ENCODE measurements at regions not wholly inside any gene's neighbourhood (a gene's known extent, or its start where the extent isn't known, plus 50 kb on each side); places are given as distances from the start of the nearest gene placed in this dataset.

DNA sequence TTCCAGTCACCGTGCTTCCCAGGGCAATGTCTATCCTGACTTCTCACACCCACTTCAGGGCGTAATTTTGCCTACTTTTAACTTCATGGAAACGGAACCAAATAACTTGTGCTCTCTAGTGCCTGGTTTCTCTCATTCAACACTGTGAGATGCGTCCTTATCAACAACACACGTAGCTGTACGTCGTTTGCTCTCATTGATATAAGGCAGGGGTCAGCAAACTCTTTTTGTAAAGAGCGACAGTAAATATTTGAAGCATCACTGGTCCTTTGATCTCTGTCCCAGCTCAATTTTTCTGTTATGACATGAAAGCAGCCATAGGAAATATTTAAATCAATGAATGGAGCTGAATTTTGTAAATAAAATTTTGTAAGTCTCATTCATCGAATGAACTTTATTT is 239.3 kb upstream of the KCNG1 start:
- no peak overlapping the region for H3K27ac ChIP-seq (ENCODE audit: low read length)
- H3K27me3 ChIP-seq (ENCODE audit: control insufficient read depth, insufficient read depth, low read length): no peaks in the 10 kb centered on the region
- H3K9ac ChIP-seq (ENCODE audit: low read length): no peak overlapping the region
- H3K36me3 ChIP-seq (ENCODE audit: control insufficient read depth, low read depth, low read length): no peaks in the 10 kb centered on the region
- peaks cover 15% of the 10 kb centered on the region for H3K4me1 ChIP-seq (ENCODE audit: control insufficient read depth, low read depth, low read length)
- H3K9me3 ChIP-seq (ENCODE audit: control insufficient read depth, low read depth, low read length): peaks cover 6% of the 10 kb centered on the region
- no peak overlapping the region for H3K4me3 ChIP-seq (ENCODE audit: low read length)

DNA sequence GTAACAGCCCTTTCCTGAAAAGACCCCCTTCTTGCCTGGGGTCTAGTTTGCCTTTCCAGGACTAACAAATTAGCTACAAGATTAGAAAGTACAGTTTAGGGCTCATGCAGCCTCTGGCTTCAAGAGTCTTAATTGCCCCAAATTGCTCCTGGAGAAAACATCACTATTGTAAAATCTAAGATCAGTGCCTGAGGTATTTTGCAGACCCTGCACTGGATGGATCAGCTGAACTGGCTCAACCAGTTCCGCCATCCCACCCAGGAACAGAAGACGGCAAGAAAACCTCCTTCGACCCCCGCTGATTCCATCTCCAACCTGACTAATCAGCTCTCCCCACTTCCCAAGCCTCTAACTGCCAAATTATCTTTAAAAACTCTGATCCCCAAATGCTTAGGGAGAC is 236.5 kb upstream of the KCNG1 start:
- H3K4me3 ChIP-seq (ENCODE audit: low read length): no peak overlapping the region
- no peak overlapping the region for H3K9ac ChIP-seq (ENCODE audit: low read length)
- no peaks in the 10 kb centered on the region for H3K36me3 ChIP-seq (ENCODE audit: control insufficient read depth, low read depth, low read length)
- no peak overlapping the region for H3K27ac ChIP-seq (ENCODE audit: low read length)
- no peaks in the 10 kb centered on the region for H3K9me3 ChIP-seq (ENCODE audit: control insufficient read depth, low read depth, low read length)
- H3K4me1 ChIP-seq (ENCODE audit: control insufficient read depth, low read depth, low read length): peaks cover 15% of the 10 kb centered on the region
- H3K27me3 ChIP-seq (ENCODE audit: control insufficient read depth, insufficient read depth, low read length): no peaks in the 10 kb centered on the region

DNA sequence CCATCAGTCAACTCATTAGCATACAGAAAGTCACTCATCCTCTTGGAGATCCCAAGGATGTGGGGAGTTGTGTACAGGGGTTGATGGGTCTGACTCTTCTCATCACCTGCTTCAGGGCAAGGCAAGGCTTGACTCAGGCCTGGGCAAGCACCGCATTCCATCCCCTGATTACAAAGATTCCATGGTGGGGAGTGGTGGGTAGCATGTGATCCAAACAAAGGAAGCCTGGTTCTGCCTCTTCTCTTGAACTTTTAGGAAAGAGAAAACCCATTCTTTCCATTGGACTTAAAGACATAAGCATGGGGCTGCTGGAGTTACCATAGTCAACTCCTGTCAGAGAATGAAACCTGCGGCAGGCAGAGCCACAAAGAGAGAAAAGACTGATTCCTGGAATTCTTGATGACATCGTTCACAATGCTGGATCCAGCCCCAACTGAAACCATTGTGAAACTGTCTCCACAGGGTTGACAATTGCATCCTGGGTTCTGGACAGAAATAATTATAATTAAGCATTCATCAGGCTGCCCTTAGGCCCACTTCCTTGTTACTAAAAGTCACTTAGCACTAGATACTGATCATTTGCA is 235.8 kb upstream of the KCNG1 start:
- Histone ChIP-seq H3K9me3 (ENCODE audit: control insufficient read depth, low read depth, low read length) (no peaks in the 10 kb centered on the region), H3K27ac (ENCODE audit: low read length) (no peak overlapping the region), H3K36me3 (ENCODE audit: control insufficient read depth, low read depth, low read length) (no peaks in the 10 kb centered on the region), H3K4me1 (ENCODE audit: control insufficient read depth, low read depth, low read length) (peaks cover 15% of the 10 kb centered on the region), H3K9ac (ENCODE audit: low read length) (no peak overlapping the region), H3K27me3 (ENCODE audit: control insufficient read depth, insufficient read depth, low read length) (no peaks in the 10 kb centered on the region), H3K4me3 (ENCODE audit: low read length) (no peak overlapping the region)

DNA sequence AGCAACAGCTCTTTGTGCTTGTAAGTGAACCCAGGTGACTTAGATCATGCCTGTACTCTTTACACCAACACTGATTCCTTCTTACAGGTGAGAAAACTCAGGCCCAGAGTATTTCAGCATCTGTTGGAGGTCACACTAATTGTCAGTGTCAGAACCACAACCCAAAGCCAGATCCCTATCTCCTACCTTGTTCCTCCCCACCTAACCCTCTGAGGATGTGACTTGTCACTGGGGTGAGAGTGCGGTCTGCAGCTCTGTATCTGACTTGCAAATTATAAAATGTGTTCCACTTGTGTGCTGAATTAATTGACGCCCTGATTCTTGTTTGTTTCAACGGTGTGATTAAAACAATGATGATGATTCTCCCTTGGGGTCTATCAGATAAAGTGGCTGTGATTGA is 232.5 kb upstream of the KCNG1 start:
- Histone ChIP-seq H3K9ac (ENCODE audit: low read length) (no peak overlapping the region), H3K36me3 (ENCODE audit: control insufficient read depth, low read depth, low read length) (no peaks in the 10 kb centered on the region), H3K9me3 (ENCODE audit: control insufficient read depth, low read depth, low read length) (no peaks in the 10 kb centered on the region), H3K27me3 (ENCODE audit: control insufficient read depth, insufficient read depth, low read length) (no peaks in the 10 kb centered on the region), H3K27ac (ENCODE audit: low read length) (no peak overlapping the region), H3K4me1 (ENCODE audit: control insufficient read depth, low read depth, low read length) (peaks cover 15% of the 10 kb centered on the region), H3K4me3 (ENCODE audit: low read length) (no peak overlapping the region)

DNA sequence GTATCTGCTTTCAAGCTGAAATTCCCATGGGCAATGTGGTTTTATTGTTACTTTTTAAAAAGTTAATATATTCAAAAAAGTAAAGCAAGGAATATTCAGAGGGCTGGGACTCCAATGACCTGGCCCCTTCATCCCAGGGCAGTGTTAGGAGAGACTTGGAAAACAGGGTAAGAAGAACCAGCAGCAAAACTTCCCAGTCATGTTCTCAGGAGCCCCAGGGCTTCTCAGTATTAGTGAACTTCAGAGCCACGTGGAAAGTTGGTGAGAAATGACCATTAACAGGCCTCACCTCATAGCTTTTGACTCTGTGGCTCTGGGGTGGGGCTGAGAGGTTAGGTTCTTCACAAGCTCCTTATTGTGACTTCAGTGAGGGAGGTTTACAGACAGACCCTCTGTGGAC is 230.4 kb upstream of the KCNG1 start:
- H3K4me3 ChIP-seq (ENCODE audit: low read length): no peak overlapping the region
- no peak overlapping the region for H3K9ac ChIP-seq (ENCODE audit: low read length)
- no peaks in the 10 kb centered on the region for H3K36me3 ChIP-seq (ENCODE audit: control insufficient read depth, low read depth, low read length)
- no peaks in the 10 kb centered on the region for H3K9me3 ChIP-seq (ENCODE audit: control insufficient read depth, low read depth, low read length)
- H3K27ac ChIP-seq (ENCODE audit: low read length): no peak overlapping the region
- no peaks in the 10 kb centered on the region for H3K27me3 ChIP-seq (ENCODE audit: control insufficient read depth, insufficient read depth, low read length)
- no peaks in the 10 kb centered on the region for H3K4me1 ChIP-seq (ENCODE audit: control insufficient read depth, low read depth, low read length)

DNA sequence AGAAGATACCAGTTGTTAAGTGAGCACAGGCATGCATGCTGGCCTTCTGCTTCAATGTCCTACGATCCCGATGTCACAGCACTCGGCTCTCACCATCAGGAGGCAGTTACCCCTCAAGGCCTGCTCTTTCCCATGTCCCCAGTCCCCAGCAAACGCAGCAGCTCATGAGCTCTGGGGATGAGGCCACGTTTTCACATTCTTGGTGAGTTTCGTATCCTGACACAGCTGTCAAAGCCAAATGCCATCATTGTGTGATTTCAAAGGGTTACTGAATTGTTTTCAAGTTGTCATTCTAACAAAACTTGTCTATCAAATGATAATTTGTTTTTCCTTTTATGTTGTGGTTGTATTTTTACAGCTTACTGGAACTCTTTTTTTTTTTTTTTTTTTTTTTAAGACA is 226.9 kb upstream of the KCNG1 start:
- no peak overlapping the region for H3K27ac ChIP-seq (ENCODE audit: low read length)
- no peaks in the 10 kb centered on the region for H3K27me3 ChIP-seq (ENCODE audit: control insufficient read depth, insufficient read depth, low read length)
- H3K4me3 ChIP-seq (ENCODE audit: low read length): no peak overlapping the region
- no peaks in the 10 kb centered on the region for H3K36me3 ChIP-seq (ENCODE audit: control insufficient read depth, low read depth, low read length)
- no peak overlapping the region for H3K9ac ChIP-seq (ENCODE audit: low read length)
- no peaks in the 10 kb centered on the region for H3K4me1 ChIP-seq (ENCODE audit: control insufficient read depth, low read depth, low read length)
- H3K9me3 ChIP-seq (ENCODE audit: control insufficient read depth, low read depth, low read length): no peaks in the 10 kb centered on the region

DNA sequence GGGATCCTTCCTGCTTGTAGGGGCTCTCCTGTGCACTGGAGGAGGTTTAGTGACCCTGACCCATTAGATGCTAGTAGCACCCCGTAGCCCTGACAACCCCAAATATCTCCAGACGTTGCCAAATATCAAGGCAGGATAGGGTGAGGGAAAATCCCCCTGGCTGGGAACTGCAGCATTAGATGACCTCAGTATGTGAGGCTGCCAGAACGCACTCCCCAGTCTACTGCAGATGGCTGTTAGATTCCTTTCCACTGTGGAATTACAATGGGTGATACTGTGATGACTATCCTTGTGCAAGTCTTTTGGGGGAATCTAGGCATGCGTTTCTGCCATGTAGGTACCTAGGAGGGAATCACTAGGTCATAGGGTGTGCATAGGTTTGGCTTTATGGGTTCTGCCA is 226.3 kb upstream of the KCNG1 start:
- H3K9me3 ChIP-seq (ENCODE audit: control insufficient read depth, low read depth, low read length): no peaks in the 10 kb centered on the region
- H3K9ac ChIP-seq (ENCODE audit: low read length): no peak overlapping the region
- H3K27me3 ChIP-seq (ENCODE audit: control insufficient read depth, insufficient read depth, low read length): no peaks in the 10 kb centered on the region
- H3K27ac ChIP-seq (ENCODE audit: low read length): no peak overlapping the region
- H3K4me1 ChIP-seq (ENCODE audit: control insufficient read depth, low read depth, low read length): no peaks in the 10 kb centered on the region
- no peak overlapping the region for H3K4me3 ChIP-seq (ENCODE audit: low read length)
- H3K36me3 ChIP-seq (ENCODE audit: control insufficient read depth, low read depth, low read length): no peaks in the 10 kb centered on the region

DNA sequence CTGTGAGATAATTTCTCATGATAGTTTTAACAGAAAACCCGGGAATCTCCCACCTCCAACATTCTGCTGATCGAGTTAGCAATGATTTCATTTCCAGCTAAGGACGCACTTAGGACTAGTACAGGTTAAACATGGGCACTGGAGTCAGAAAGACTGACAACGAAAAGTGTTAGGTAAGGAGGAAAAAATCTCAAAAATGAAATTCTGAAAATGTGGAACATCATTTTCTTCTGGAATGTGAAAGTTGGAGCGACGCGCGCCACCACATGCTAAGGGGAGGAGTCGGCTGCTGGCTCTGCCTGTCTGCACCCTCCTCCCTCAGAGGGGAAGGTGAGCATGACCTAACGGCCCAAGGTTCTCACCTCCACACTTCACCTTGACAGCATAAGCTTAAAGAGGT is 221.6 kb upstream of the KCNG1 start:
- Histone ChIP-seq H3K27me3 (ENCODE audit: control insufficient read depth, insufficient read depth, low read length) (no peaks in the 10 kb centered on the region), H3K9ac (ENCODE audit: low read length) (no peak overlapping the region)

DNA sequence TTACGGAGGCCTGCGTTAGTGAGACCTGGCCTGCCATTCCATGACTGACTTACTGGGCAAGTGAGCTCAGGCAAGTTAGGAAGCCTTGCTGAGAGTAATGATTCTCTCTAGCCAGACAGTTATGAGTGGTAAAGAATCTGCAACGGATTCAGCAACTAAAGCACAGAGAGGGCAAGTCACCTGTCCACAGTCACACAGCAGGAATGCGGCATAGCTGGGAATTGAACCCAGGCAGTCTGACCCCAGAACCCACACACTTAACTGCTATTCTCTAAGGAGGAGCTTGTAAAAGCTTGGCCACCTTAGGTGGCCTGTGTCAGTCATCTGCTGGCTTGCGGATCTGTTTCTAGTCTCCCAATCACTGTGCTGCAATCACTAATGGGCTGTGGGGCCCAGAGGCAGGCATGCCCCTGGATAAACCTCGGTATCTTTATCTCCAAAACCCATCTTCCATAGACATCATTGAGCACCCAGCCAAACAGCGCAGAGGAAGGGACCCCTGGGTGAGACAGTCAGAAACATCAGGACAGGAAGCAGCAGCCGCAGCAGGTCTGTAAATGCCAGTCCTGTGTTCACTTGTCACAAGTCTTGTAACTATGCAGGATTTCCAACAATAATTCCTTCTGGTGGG is 215.9 kb upstream of the KCNG1 start:
- Histone ChIP-seq H3K27ac (ENCODE audit: low read length) (no peak overlapping the region), H3K9ac (ENCODE audit: low read length) (no peak overlapping the region), H3K4me3 (ENCODE audit: low read length) (no peak overlapping the region), H3K36me3 (ENCODE audit: control insufficient read depth, low read depth, low read length) (no peaks in the 10 kb centered on the region), H3K9me3 (ENCODE audit: control insufficient read depth, low read depth, low read length) (no peaks in the 10 kb centered on the region), H3K27me3 (ENCODE audit: control insufficient read depth, insufficient read depth, low read length) (no peaks in the 10 kb centered on the region), H3K4me1 (ENCODE audit: control insufficient read depth, low read depth, low read length) (no peaks in the 10 kb centered on the region)

More for the DNA sequence above, 221.6 kb upstream of the KCNG1 start:
- Histone ChIP-seq H3K27ac (ENCODE audit: low read length) (no peak overlapping the region), H3K4me1 (ENCODE audit: control insufficient read depth, low read depth, low read length) (no peaks in the 10 kb centered on the region), H3K4me3 (ENCODE audit: low read length) (no peak overlapping the region), H3K36me3 (ENCODE audit: control insufficient read depth, low read depth, low read length) (no peaks in the 10 kb centered on the region), H3K9me3 (ENCODE audit: control insufficient read depth, low read depth, low read length) (no peaks in the 10 kb centered on the region)

DNA sequence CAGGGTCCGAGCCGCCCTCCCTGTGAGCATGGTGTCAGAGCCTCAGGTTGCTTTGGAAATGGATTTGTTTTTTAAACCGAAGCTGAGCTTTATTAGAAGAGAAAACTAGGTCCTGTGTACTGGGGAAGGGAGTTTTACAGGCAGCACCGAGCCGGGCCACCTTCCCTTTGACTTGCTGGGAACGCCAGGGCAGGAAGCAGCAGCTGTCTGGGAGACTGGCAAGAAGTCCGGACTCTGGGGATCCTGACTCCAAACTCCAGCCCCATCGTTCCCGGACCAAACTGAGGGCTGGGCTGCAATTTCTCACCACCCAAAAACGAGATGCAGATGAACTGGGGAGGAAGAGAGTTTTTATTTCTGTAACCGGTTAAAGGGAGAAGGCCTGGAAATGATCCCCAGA is 214.9 kb upstream of the KCNG1 start:
- Histone ChIP-seq H3K27me3 (ENCODE audit: control insufficient read depth, insufficient read depth, low read length) (no peaks in the 10 kb centered on the region), H3K9ac (ENCODE audit: low read length) (no peak overlapping the region), H3K4me1 (ENCODE audit: control insufficient read depth, low read depth, low read length) (no peaks in the 10 kb centered on the region), H3K27ac (ENCODE audit: low read length) (no peak overlapping the region), H3K9me3 (ENCODE audit: control insufficient read depth, low read depth, low read length) (no peaks in the 10 kb centered on the region), H3K36me3 (ENCODE audit: control insufficient read depth, low read depth, low read length) (no peaks in the 10 kb centered on the region), H3K4me3 (ENCODE audit: low read length) (no peak overlapping the region)

DNA sequence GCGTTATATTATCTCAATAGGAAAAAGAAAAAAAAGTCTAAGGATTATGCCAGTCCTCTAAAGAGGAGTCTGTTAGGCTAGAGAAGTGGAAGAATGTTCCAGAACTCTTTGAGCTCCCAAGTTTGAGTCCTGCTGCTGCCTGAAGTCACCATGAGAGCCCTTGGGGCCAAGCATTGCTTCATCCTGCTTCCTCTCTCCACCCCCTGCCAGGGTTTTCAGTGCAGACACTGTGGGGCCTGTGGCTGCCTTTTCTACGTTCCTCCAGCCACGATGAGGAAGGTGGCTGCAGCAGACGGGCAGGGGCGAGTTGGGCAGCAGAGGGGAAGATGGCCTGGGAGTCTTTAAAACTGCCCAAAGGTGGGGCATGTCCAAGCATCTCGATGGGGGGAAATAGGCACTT is 214.4 kb upstream of the KCNG1 start:
- no peak overlapping the region for H3K9ac ChIP-seq (ENCODE audit: low read length)

DNA sequence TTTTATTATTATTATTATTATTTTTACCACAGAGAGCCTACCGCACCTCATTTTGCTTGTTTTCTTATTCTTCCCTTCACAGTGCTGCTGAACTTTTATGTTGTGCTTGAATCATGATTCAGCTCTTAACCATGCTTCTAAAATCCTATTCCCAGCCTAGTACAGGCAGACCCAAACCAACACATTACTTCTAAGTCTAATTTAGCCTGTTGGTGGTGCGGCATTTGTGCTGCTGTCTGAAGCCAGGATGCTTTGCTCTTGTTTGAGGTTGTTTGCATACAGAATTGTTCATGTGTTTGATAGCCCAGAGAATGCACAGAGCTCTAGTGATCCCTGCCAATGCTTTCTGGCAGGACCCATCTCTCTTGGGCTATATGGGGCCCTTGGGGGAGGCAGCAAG is 213.5 kb upstream of the KCNG1 start:
- Histone ChIP-seq H3K9me3 (ENCODE audit: control insufficient read depth, low read depth, low read length) (no peaks in the 10 kb centered on the region), H3K9ac (ENCODE audit: low read length) (no peak overlapping the region), H3K36me3 (ENCODE audit: control insufficient read depth, low read depth, low read length) (no peaks in the 10 kb centered on the region), H3K27me3 (ENCODE audit: control insufficient read depth, insufficient read depth, low read length) (no peaks in the 10 kb centered on the region), H3K4me3 (ENCODE audit: low read length) (no peak overlapping the region), H3K4me1 (ENCODE audit: control insufficient read depth, low read depth, low read length) (no peaks in the 10 kb centered on the region), H3K27ac (ENCODE audit: low read length) (no peak overlapping the region)

More for the DNA sequence above, 214.4 kb upstream of the KCNG1 start:
- Histone ChIP-seq H3K4me1 (ENCODE audit: control insufficient read depth, low read depth, low read length) (no peaks in the 10 kb centered on the region), H3K36me3 (ENCODE audit: control insufficient read depth, low read depth, low read length) (no peaks in the 10 kb centered on the region), H3K9me3 (ENCODE audit: control insufficient read depth, low read depth, low read length) (no peaks in the 10 kb centered on the region), H3K27me3 (ENCODE audit: control insufficient read depth, insufficient read depth, low read length) (no peaks in the 10 kb centered on the region), H3K27ac (ENCODE audit: low read length) (no peak overlapping the region), H3K4me3 (ENCODE audit: low read length) (no peak overlapping the region)
